GM21825 (cell line): ENCODE measurements at regions not wholly inside any gene's neighbourhood (a gene's known extent, or its start where the extent isn't known, plus 50 kb on each side); places are given as distances from the start of the nearest gene placed in this dataset.

Experiments
- ATAC-seq: cut with Tn5 transposase; IDR thresholded peaks from one replicate; pipeline ENCODE4 v1.9.1; 2021; ENCODE audit warnings: mild to moderate bottlenecking, moderate library complexity; ENCODE audit not compliant: unreplicated experiment

DNA sequence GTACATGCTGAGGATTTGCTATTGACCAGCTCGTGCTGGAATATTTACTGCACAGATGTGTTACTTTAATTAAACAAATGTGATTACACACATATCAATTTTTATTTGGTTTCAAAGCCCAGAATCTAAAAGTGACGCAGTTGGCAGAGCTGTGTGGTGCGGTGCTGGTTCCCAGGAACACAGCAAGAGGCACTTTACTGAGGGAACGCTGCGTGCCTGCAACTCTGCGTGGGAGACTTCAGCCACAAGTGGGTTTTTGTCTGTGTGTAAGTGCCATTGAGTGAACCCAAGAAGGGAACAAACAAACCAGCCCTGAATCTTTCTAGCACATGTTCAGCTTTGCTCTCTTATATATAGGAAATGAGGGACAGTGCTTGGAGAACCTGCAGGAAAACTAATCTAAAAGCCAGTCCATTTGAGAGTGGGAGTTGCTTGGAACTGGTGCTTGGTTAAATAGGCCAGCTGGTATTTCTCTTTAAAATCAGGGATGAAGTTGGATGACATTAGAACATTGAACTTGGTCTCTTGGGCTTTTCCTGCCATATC, 196.6 kb upstream of the CELF4 start:
- ATAC-seq = no peak

DNA sequence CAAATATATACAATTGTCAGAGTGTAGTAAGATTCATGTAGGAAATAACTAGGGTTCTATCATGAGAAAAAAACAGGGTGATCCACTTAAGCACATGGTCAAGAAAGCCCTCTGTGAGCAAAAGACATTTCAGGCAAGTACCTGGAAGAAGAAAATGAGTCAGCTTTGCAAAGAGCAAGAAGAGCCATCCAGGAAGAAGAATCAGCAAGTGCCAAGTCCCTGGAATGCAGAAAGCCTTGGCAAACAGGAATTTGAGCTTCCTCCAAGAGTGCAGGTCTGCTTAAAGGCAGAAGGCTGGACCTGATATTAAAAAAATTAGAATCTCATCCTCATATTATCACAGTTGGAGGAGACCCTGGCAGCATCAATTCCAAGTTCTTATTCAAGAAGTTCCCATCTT, 188.5 kb upstream of the CELF4 start:
- ATAC-seq = no peak

DNA sequence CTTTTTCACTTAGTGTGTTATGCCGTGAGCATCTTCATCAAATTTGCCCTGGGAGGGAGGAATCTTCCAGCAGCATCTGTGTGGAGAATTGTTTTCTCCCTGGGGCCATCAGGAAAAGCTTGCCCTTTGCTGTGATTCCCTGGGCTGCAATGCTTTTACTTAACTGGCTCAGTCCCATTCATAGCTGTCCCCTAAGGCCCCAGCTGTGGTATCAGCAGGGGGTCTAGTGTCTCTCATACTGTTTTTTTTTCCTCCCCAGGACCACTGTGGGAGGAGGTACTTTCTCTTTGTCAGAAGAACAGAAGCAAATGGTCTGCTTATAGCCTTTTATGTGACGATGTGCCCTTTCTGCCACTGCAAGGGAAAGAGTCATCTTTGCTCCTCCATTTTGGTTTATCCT, 176.8 kb upstream of the CELF4 start:
- ATAC-seq = no peak

DNA sequence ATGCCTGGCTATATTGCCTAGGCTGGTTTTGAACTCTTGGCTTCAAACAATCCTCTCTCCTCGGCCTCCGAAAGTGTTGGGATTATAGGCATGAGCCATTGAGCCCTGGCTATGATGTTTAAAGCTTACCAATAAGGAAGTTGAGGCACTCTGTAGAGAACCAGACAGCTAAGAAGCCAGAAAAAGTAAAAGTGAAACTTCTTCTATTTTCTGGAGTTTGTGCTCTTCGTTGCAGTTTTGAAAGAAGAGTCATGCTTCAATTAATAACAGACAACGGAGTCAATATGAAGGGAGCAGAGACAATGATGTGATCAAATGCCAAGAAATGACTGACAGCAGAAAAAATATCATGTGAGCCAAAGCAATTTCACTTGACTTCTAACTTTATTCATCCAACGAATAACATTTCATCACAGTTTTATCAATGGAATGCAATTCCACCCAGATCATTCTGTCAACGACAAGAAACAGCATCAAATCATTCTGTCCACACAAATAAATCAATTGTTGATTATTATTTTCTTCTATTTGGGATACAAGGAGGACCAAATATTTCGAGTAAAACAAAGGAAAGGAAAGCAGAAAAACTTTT, 175.5 kb upstream of the CELF4 start:
- ATAC-seq = no peak

DNA sequence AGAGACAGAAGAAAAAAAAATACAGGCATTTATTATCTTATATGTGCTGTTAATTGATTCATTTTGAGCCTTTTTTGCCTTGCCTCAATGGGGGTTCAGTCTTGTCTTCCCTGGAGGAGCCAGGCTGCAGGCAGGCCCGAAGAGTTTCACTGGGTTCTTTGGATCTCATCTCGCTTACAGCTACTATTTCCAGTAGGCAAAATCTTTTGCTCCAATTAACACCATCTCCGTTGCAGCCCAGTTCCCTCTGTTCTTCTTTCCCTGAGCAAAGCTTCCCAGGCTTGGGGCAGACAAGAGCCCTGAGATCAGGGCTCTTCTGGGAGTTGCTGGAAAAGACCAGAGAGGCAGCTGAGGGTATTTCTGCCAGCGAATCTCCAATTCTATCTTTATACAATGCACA, 168.8 kb upstream of the CELF4 start:
- no peak for ATAC-seq

DNA sequence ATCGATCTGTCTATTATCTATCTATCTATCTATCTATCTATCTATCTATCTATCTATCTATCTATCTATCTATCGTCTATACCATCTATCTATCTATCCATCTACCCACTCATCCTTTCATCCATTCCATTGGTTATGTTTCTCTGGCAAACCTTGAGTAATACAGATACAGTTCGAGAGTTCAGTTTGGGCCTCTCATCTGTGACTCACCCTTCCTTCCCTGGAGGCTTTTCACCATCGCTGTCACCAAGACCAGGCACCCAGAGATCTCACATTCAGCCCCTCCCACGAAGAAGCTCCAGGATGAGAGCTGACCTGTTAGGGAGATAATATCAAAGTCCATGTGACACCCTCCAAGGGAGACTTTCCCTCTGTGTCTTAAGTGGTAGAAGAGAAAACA, 164.1 kb upstream of the CELF4 start:
- ATAC-seq = no peak

DNA sequence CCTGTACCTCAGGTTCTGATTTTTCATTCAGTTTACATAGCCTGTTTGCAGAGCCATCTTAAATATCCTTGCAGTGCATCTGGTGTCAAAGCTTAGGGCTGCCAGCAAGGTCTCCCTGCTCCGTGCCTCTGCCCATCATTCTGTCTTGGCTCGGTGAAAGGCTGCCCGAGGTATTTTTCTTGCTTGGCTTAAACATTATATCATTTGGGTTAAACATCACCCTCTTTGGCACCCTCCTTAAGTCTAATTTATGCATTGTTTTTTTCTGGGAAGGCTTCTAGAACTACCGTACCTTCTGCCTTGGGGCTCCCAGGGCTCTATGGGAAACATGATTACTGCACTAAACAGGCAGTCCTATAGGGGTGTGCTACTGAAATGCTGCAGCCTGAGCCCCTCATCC, 158.6 kb upstream of the CELF4 start:
- ATAC-seq = no peak

DNA sequence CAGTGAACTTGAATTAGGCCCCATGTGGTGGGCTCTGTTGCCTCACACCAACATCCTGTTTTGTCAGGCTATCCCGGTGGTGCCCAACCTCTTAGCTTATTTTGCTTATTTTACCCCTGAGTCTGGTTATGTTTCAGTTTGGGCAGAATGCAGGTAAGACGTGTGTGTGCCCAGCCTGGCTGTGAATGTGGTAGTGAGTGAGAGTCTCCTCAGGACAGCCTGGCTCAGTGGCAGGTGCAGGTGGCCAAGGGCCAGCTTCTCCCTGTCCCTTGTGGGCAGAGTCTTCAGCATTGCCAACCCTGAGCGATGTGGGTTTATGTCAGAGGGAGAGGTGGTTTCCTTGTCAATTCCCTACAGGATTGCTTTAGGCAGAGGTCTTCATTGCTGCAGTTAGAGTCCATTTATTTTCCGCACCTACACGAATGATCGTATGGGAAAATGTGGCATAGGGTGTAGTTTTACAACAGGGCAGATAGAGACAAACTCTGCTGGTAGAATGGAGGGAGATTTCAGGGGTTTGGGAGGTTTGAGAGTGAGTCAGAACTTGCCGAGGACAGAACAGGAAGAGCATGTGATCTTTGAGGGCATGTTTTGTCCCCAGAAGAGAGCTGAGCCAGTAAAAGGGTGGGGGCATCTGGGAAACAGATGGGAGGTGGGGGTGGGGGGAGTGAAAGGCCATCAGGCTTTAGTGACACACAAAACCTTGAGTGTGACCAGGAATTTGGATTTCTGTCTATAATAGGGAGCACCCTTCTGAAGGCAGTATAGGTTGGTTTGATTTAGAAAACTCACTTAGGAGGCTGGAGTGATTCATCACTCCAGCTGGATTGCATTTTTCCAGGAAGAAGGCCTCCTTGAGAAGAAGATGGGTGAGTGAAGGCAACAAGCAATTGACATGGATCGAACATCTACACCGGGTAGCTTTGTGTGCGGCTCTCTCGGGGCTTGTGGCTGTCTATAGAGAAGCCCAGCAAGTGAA, 156.2 kb upstream of the CELF4 start:
- no peak for ATAC-seq

DNA sequence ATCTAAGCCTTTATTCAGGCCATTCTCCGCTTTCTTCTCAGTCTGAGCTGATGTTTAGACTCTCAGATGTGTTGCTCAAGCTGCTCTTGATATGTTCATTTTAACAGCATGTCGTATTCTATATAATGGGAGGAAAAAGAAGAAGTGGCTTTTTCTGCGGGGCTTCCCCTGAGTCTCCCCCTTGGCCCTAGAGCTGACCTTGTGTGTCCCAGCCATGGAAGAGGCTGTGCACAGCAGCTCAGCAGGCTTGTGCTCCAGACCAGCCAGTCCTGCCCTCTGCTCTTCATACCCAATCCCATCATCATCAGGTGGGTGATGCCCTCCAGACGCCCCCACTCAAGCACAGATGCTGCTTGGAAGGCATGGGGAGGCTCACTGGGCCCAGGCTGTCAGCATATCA, 155.1 kb upstream of the CELF4 start:
- no peak for ATAC-seq

DNA sequence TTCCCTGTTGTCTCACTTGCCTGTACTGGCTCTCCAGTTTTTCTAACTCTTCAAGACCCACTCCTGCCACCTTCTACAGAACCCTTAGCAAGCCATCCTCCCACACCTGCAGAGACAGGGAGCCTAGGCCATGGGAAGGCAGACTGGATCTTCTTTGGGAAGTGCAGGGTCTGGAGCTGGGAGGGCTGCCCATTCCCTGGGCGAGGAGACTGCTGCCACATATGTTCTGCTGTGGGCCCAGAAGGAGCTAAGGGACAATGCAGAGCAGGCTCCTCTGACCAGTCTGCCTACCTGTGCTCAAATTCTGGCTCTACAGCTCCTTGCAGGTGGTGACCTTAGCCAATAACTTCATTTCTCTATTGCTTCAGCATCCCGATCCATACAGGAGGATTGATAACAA, 152.1 kb upstream of the CELF4 start:
- no peak for ATAC-seq

DNA sequence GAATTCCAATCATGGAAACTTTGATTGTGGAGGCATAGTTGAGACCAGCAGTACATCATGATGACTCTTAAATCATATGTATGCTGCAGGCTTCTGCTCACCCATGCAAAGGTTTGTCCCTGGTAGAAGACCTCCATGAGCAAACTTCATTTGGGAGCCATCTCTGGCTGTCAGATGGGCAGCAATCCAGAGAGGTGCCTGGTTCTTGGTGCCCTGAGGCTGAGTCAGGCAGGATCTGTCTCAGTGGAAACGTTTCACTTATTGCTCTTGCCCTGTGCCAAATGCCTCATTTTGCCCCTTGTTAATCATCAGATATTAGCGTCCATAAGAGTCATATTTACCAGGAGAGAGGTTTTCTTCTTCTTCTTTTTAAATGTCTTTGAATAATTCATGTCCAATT, 151.5 kb upstream of the CELF4 start:
- no peak for ATAC-seq

DNA sequence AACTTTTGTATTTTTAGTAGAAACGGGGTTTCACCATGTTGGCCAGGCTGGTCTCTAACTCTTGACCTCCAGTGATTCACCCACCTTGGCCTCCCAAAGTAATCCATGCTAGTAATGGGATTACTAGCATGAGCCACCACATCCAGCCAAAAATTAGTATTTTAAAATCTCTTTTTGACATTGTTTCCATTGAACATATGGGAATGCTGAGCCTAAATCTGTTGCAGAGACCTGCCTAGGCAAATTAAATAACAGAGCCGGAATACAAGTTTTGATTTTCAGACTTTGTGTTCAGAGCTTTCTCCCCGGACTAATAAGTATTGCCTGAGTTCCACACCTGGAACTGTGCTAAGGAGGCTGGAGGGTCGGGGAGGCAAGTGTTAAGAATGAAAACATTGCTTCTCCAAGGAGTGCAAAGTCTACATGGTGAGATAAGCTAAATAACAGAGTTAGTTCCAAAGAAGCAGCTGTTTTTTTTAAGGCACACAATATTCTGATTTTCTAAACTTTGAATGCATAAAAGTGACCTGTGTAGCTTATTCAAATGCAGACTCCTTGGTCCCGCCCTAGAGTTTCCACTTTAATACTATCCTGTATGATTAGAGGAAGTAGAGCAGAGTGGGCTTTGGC, 150.6 kb upstream of the CELF4 start:
- no peak for ATAC-seq

DNA sequence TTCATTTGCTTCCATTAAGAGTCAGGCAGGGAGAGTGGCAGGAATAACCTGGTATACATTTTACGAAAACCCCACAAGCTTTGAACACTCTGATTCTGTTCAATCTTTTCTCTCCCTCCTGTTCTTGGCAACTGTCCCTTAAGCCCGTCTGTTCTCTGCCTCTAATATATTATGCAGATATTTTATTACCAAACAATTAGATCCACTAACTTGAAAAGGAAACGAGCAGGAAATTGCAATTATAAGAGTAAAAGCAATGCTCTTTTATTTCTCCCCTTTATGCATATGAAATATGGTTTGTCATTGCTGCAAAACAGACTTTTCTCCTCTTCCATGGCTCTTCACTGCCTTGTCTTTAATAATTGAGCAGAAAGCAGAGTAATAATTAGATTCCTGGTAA, 149.1 kb upstream of the CELF4 start:
- no peak for ATAC-seq

DNA sequence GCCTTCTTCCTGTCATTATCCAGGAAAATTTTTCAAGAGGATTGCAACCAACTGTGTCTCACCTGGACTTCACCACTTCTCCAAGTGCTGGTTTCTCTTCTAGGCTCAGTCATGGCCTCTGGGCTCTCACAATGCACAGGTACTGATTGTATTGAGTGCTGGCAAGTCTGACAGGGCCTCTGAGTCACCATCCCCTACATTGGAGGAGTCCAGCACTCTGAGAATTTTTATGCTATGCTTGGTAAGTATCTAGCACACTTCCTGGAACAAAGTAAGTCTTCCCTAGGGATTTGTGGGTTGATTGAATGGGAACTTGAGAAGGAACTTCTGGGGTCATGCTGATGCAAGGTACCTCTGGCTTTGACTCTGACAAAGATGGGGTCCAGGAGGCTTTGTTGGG, 147.2 kb upstream of the CELF4 start:
- no peak for ATAC-seq

DNA sequence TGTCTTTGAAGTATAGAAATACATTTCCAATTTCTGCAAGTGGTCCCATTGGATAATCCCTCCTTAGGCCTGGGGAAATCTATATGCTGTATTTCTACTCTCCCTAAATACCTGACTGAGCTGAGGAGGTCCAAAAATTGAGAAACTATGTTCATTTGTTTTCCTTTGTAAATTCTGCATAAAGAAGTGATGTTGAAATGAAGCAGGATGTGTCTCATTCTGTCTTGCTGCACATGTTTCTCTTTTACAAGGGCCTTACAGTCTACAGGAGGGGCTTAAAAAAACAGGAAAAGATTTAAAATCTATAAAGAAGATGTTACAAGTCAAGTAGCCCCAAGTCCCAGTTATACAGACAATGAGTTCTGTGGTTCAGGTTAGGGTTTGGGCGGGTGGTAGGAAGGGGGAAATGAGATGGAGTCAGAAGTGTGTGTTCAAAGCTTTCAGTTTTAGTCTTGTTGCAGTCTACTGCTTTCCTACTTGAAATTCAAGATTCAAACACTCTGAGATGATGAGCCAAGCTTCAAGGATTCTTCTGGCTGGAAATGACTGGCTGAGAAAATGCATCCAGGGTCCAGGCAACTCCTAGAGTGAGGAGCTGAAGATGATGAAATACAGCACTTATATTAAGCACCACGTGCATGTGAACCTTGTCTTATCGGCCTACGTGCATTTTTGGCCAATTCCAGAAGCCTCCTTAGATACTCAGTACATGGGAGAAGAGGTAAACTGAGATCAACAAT, 146.3 kb upstream of the CELF4 start:
- no peak for ATAC-seq

DNA sequence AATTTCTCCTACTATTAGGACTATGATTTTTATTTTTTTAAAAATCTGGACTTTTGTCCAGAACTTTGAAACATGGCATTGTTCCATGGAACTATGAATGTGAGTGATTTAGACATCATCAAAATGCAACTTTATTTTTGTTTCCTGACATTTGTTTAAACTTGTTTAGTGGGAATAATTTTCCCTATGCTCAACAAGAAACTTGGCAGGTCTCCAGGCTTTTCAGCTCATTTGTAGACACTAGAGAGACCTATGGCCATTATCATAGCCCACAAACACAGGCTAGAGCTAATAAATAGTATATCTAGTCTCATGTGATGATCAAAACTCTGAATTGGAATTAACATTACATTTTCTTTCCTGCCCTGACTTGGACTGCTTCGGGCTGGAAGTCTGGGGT, 145.1 kb upstream of the CELF4 start:
- no peak for ATAC-seq

DNA sequence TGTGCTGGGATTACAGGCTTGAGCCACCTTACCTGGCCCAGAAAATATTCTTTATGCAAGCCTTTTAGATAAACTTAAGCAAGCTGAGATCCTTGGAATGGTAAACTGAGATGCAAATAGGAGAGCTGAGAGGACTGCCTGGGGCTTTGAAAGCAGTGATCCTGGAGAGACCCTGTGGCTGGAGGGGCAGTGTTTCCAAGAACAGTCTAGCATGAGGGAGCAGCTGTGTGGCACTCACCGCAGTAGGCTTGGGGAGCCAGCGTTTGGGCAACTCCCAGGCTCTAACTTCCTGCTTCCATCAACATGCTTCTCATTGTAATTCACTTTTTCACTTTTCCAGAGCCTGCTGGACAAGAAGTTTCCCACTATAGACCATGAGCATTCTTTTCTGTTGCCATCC, 144.1 kb upstream of the CELF4 start:
- no peak for ATAC-seq

DNA sequence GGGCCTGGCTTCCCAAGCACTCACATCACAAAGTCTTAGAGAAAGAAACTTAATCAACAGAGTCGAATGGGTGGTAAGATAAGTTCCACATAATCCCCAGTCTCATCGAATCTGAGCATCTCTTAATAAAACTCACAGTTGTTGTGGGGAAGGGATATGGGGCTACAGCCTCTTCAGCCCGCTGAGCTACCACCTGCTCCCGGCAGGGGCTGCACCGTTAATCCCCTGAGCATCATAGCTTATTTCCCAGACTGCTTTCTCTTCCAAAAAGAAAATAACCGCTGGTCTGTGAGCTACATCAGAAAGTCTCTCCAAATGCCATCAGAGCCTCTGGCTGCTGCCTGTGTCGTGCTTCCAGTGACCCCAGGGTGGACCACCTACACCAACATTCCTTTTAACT, 139.4 kb upstream of the CELF4 start:
- no peak for ATAC-seq

DNA sequence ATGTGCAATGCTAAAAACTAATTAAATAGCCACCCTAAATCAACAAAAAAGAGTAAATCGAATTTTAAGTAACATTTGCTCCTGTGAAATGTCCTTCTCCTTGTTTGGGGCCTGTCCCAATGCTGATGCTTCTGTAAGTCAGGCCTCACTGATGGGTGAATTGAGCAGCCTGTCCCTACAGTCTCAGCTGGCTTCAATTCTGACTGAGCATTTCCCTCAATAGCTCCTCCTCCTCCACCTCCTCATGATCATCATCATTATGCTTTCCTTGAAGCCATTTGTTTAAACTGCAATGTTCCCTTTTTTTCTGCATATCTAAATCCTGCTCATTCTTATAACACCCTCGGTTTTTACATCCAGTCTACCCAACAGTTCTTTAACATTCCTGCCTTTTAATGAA, 137.2 kb upstream of the CELF4 start:
- no peak for ATAC-seq

DNA sequence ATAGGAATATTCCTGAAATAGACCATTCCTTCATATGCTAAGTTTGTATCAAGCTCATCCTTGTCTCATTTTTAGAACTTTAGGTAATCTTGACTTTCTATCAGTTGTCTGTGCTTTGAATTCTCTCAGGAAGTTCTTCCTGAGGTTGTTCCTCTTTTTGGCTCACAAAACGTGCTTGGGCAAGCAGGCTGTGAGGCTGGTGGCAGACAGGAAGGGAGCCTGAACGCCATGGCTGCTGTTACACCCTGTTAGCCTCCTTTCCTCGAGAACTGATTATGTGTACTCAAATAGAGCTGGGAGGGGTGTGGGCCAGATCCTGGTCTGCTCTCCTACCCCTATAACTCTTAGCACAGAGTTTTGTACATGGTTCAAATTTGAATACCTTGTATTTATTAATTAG, 136.4 kb upstream of the CELF4 start:
- no peak for ATAC-seq

DNA sequence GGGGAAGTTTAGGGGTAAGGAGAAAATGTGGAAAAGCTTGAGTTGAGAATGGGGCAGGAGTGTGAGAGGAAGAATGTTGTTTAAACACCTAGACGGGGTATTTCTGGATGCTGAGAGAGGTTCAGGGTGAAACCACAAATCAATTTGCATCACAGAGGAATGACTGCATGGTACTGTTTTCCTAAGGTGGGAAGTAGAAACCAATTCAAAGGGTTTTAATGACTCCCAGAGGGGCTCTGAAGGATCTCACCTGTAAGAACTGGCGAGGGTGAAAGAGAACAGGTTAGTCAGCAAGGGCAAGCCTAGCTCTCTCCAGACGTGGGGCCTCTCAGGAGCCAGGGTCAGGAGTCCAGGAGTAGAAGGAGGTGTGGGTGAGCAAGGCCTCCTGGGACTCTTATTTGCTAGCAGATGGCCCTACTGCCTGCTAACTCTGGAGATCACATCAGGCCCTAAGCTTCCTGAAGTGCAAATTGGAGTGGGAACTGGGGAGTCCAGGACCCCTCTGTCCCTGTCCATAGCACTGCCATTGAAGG, 133.0 kb upstream of the CELF4 start:
- no peak for ATAC-seq
